Lower leg skin (tissue), 3 donors: ENCODE measurements at regions not wholly inside any gene's neighbourhood (a gene's known extent, or its start where the extent isn't known, plus 50 kb on each side); places are given as distances from the start of the nearest gene placed in this dataset.

Source experiments
- POLR2A ChIP-seq, 2 donors: fragments of 450-650 bp; IDR thresholded peaks; one replicate each; pipeline ENCODE4 v1.6.1; 2016 to 2017; ENCODE audit warnings: antibody characterized with exemption in 2 of 2, mild to moderate bottlenecking in 1 of 2, moderate library complexity in 1 of 2
- TF ChIP-seq, protein P1 (sequence below), 3 donors: fragments of 450-650 bp; IDR thresholded peaks; one replicate each; pipeline ENCODE4 v1.5.1; 2016; ENCODE audit warnings: antibody characterized with exemption in 3 of 3, mild to moderate bottlenecking in 3 of 3, moderate library complexity in 2 of 3

DNA sequence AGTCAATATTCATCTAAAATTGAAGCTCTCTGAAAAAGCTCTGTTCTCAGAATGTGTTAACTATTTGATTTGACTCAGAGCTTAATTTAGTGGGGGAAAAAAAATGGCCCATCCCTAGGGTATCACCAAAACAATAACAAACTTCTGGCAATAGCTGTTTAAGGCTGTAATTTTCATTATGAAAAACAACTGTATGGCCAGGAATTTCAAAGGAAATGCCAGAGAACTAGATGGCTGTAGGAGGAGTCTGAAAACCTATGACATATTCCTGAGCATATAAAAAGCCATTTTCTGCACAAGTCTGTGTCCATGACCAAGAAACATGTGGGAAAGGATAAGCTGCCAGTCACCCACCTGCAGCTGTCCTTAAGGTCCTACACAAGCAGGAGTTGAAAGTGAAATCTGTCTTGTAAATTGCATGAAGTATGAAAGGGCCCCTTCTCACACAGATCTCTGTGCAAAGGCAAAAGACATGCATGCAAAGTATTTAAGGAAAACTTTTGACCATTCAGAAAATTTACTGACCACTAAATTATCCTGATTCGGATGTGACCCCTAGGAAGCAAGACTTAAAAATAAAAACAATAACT lies 299.1 kb downstream of the BTG1 start:
- no peak for TF ChIP-seq POLR2A (IDR thresholded peaks at IDR 0.05)
- TF ChIP-seq, protein P1, sequence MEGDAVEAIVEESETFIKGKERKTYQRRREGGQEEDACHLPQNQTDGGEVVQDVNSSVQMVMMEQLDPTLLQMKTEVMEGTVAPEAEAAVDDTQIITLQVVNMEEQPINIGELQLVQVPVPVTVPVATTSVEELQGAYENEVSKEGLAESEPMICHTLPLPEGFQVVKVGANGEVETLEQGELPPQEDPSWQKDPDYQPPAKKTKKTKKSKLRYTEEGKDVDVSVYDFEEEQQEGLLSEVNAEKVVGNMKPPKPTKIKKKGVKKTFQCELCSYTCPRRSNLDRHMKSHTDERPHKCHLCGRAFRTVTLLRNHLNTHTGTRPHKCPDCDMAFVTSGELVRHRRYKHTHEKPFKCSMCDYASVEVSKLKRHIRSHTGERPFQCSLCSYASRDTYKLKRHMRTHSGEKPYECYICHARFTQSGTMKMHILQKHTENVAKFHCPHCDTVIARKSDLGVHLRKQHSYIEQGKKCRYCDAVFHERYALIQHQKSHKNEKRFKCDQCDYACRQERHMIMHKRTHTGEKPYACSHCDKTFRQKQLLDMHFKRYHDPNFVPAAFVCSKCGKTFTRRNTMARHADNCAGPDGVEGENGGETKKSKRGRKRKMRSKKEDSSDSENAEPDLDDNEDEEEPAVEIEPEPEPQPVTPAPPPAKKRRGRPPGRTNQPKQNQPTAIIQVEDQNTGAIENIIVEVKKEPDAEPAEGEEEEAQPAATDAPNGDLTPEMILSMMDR (IDR thresholded peaks at IDR 0.05): no peak
